BJ (cell line): ENCODE measurements at regions not wholly inside any gene's neighbourhood (a gene's known extent, or its start where the extent isn't known, plus 50 kb on each side); places are given as distances from the start of the nearest gene placed in this dataset.
"Not testable (repeated sequence)": the region's sequence is repeated elsewhere in the genome, so short reads cannot be mapped to it uniquely, and the experiment has no call there.

Experiments
- CTCF ChIA-PET: fragments of 350-600 bp; formaldehyde crosslinking; extraction: SDS; loops from one replicate; lab custom pipeline; 2021; ENCODE audit warnings: antibody characterized with exemption, inconsistent platforms; lab: Yijun Ruan, JAX
- POLR2A ChIA-PET: fragments of 300-600 bp; sonication (Branson Sonifier 250); formaldehyde crosslinking; extraction: SDS; loops from one replicate; lab custom pipeline; 2021; ENCODE audit warnings: antibody characterized with exemption; lab: Charles Lee
- DNase-seq: peaks from one replicate; pipeline ENCODE4 v3.0.0-alpha.2; 2011; ENCODE audit warnings: low read depth
- H3K27me3 ChIP-seq: 2 replicates; pipeline ENCODE4 v1.6.0; 2011; ENCODE audit warnings: low read length; ENCODE audit not compliant: control insufficient read depth, insufficient read depth
- H3K36me3 ChIP-seq: 2 replicates; pipeline ENCODE4 v1.5.1; 2011; ENCODE audit warnings: low read length; ENCODE audit not compliant: control insufficient read depth, insufficient read depth
- H3K4me3 ChIP-seq: 2 replicates; pipeline ENCODE4 v1.5.1; 2011; ENCODE audit warnings: low read depth, mild to moderate bottlenecking, control low read depth, low read length
- TF ChIP-seq, protein P1 (sequence below): IDR thresholded peaks from 2 replicates; pipeline ENCODE4 v1.5.1; 2011; ENCODE audit warnings: low read depth, mild to moderate bottlenecking, control low read depth, inconsistent platforms, low read length, moderate library complexity; ENCODE audit not compliant: insufficient read depth

DNA sequence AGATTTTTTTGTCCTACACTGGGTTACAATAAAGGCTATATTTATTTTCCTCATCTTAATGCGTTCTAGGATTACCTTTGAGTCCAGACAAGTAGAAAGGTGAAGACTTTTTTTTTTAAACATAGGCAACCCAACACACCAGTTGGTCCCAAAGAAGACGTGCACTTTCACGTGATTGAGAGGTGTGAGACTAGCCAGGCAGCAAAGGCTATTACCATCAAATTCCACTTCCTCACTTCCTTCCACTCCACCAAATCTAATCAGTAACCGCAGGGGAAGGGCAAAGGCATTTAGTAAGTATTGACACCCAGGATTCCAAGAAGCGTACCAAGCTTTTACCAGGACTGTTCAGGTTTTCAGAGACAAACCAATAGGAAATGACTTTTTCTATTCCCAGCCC is 109.3 kb downstream of the APIP start:
- ChIA-PET POLR2A (no interaction called here), CTCF (no interaction called here)
- H3K27me3 ChIP-seq = no peaks in the 10 kb centered on the region
- H3K4me3 ChIP-seq = no peak overlapping the region
- no peak for DNase-seq
- TF ChIP-seq, protein P1, sequence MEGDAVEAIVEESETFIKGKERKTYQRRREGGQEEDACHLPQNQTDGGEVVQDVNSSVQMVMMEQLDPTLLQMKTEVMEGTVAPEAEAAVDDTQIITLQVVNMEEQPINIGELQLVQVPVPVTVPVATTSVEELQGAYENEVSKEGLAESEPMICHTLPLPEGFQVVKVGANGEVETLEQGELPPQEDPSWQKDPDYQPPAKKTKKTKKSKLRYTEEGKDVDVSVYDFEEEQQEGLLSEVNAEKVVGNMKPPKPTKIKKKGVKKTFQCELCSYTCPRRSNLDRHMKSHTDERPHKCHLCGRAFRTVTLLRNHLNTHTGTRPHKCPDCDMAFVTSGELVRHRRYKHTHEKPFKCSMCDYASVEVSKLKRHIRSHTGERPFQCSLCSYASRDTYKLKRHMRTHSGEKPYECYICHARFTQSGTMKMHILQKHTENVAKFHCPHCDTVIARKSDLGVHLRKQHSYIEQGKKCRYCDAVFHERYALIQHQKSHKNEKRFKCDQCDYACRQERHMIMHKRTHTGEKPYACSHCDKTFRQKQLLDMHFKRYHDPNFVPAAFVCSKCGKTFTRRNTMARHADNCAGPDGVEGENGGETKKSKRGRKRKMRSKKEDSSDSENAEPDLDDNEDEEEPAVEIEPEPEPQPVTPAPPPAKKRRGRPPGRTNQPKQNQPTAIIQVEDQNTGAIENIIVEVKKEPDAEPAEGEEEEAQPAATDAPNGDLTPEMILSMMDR = no peak
- H3K36me3 ChIP-seq = no peaks in the 10 kb centered on the region

DNA sequence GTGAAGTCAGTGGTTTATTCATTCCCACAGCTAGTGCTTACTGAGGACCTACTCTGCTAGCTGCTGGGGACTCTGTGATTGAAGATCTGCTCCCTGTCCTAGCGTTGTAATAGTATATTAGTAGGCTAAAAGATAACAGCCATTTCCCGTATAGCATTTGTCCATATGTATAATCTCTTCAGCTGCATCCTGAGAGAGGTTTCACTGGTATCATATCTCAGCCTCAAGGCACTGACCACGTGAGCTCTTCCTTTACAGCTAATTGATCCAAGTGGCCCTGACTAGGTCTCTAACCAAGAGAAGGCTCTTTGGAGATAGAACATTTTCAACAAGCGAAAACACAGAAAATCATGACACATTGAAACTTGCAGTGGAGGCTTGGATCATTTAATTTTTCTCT is 110.2 kb downstream of the APIP start:
- TF ChIP-seq, protein P1 = no peak
- Histone ChIP-seq H3K4me3 (no peak overlapping the region), H3K36me3 (no peaks in the 10 kb centered on the region), H3K27me3 (0 out of 2 replicates have a peak, but pooled peaks cover 1% of the 10 kb centered on the region)
- POLR2A ChIA-PET = no interaction called here
- no peak for DNase-seq
- CTCF ChIA-PET = no interaction called here

DNA sequence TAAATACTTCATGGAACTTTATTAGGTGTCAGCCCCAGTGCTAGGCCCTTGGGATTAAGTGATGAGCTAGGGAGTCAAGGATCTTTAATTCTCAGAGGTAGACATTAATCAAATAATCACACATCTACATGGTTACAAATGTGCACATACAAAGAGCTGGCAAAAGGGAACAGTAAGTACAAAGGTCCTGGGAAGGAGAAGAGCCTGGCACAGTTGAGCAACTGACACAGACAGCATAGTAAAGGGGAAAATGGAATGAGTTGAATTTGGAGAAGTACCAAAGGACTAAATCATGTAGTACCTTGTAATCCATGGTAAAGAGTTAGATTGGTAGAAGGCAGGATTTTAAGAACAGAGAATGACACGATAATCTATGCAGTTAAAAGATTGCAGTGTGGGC is 116.3 kb downstream of the APIP start:
- ChIA-PET CTCF (interaction anchor here (1.4 kb wide), 1 partner anchor 9 kb away, joined by 3 read pairs; no protein-coding TSS in a partner anchor), POLR2A (no interaction called here)
- TF ChIP-seq, protein P1 = no peak
- DNase-seq = no peak
- peaks cover 4% of the 10 kb centered on the region; the same call in 1 of the 2 replicates for H3K27me3 ChIP-seq
- no peaks in the 10 kb centered on the region for H3K36me3 ChIP-seq
- no peak overlapping the region for H3K4me3 ChIP-seq

DNA sequence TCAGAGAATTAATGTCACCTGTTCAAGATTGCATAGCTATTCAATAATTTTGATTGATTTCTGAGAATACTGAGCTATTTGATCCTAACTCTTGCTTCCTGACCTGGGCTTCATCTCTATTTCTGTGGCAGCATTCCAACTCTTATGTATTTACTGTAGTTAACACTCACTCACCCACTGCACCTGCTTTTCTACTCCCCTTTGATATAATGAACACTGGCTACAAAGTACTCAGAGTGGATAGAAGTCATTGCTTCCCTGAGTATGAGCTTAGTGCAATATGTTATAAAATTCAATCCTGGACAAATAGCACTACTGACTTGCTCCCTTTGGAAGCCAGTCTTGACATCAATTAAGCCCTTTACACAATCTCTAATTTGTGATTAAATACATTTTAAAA is 117.2 kb downstream of the APIP start:
- POLR2A ChIA-PET = no interaction called here
- DNase-seq = no peak
- no peak overlapping the region for H3K4me3 ChIP-seq
- TF ChIP-seq, protein P1 = no peak
- no peaks in the 10 kb centered on the region for H3K36me3 ChIP-seq
- CTCF ChIA-PET = interaction anchor here (1.4 kb wide), 1 partner anchor 8 kb away, joined by 3 read pairs; no protein-coding TSS in a partner anchor
- H3K27me3 ChIP-seq = peaks cover 4% of the 10 kb centered on the region; the same call in 1 of the 2 replicates

DNA sequence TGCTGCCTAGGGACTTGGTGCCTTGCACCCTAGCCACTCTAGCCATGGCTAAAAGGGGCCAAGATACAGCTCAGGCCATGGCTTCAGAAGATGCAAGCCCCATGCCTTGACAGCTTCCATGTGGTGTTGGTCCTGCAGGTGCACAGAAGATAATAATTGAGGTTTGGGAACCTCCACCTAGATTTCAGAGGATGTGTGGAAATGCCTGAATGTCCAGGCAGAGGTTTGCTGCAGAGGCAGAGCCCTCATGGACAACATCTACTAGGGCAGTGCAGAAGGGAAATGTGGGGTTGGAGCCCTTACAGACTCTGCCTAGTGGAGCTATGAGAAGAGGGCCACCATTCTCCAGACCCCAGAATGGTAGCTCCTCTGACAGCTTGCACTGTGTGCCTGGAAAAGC is 118.7 kb downstream of the APIP start:
- CTCF ChIA-PET, POLR2A ChIA-PET: not testable (repeated sequence)

DNA sequence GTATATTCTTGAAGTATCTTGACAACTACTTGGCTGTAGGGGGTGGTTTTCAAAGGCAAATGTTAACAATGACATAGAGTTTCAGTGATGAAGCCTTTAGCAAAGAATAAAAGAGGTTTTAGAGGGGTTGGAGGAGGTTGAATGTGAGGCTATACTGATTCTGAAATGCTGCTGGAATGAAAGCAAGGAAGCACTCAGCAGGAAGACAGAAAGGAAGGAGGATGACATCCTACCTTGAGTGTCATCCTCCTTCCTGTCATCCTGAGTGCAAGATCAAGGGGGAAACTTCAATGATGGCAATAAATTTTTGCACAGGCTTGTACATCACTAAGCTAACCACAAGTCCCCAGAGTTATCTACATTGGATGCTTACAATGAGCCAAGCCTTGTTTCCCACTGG is 120.5 kb downstream of the APIP start:
- TF ChIP-seq, protein P1 = no peak
- DNase-seq = no peak
- Histone ChIP-seq H3K4me3 (no peak overlapping the region), H3K36me3 (no peaks in the 10 kb centered on the region), H3K27me3 (peaks cover 5% of the 10 kb centered on the region)
- ChIA-PET POLR2A (no interaction called here), CTCF (interaction anchor here (0.6 kb wide), 1 partner anchor 206 kb away, joined by 3 read pairs; no protein-coding TSS in a partner anchor)

More for the DNA sequence above, 118.7 kb downstream of the APIP start:
- not testable (repeated sequence) for H3K27me3 ChIP-seq, H3K4me3 ChIP-seq, DNase-seq, H3K36me3 ChIP-seq
